GM19043 (cell line): ENCODE measurements at regions not wholly inside any gene's neighbourhood (a gene's known extent, or its start where the extent isn't known, plus 50 kb on each side); places are given as distances from the start of the nearest gene placed in this dataset.

Source experiments
- ATAC-seq: cut with Tn5 transposase; IDR thresholded peaks from one replicate; pipeline ENCODE4 v1.9.1; 2021; ENCODE audit warnings: low read depth; ENCODE audit not compliant: unreplicated experiment

- no peak for ATAC-seq
Measured at GRCh38 chr2:63775191-63775590, 66.5 kb upstream of the UGP2 start.

DNA sequence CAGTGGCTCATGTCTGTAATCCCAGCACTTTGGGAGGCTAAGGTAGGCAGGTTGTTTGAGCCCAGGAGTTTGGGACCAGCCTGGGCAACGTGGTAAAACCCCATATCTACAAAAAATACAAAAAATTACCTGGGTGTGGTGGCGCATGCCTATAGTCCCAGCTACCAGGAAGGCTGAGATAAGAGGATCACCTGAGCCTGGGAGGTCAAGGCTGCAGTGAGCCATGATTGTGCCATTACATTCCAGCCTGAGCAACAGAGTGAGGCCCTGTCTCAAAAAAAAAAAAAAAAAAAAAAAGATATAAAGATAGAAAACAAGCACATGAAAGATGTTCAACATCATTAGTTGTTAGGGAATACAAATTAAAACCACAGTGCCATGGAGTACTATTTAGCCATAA lies 65.3 kb upstream of the UGP2 start:
- no peak for ATAC-seq

- no peak for ATAC-seq
Measured at GRCh38 chr2:63777816-63778215, 63.9 kb upstream of the UGP2 start.

GRCh38 chr2:63778391-63778790 lies 63.3 kb upstream of the UGP2 start:
- no peak for ATAC-seq

DNA sequence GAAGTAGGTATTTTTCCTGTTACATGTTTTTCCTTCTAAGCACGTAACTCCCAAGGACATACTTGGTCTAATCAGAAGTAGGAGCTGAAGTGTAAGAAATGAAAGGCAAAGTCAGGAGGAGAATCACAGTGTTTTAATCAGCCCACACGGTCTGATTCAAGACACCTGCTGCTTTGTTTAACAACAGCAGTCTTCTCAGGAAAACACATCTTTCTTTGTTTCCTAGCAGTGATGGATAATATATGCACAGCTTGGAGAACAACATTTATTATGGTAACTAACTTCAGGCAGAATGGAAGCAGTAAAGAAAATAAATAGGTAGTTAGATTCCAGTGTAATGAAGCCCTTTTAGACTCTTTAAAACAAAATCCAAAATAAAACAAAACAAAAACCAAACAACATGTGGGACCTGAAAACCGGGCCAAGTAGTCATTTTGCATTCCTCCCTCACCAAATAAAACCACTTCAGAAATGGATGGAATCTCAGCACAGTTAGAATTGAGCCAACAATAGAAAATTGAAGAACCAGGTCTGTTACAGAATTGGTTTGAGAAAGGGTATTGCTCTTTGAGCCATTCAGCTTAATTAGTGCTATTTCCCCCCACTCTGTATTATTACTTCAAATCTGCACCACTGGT lies 61.1 kb upstream of the UGP2 start:
- no peak for ATAC-seq

DNA sequence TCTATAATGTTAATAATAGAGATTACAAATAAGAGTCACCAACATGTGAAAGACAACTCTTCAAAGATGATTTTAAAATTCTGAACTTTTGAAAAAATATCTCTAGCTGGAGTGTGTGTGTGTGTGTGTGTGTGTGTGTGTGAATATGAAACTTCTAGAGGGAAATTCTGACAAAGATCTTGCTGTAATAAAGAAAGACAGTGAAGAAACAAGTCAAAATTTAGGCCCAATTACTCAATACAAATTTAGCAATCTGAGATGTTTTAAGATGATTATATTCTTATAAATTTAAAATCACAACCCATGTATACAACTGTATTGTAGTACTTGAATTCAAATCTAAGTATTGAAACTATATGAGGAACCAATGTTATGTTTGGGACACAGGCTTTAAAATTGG lies 57.2 kb upstream of the UGP2 start:
- no peak for ATAC-seq

GRCh38 chr2:63785096-63785495 lies 56.6 kb upstream of the UGP2 start:
- ATAC-seq: no peak

GRCh38 chr2:63786471-63786870 lies 55.2 kb upstream of the UGP2 start:
- ATAC-seq: no peak

DNA sequence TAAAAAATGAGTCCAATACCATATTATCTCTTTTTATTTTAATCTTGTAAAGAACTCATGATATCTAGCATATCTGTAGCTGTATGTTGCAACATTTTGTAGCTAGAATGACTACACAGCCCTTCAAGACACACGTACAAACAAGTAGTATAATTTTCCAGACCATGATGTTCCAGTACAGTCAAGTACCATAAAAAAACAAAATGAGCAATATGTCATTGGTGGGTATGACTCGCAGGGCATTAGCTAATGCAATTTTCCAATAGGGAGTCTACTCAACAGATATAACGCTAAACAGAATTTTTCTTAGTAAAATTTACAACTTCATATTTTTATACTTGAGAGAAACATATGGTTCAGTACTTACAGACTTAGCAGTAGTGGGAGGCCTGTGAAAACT lies 53.6 kb upstream of the UGP2 start:
- ATAC-seq: no peak

GRCh38 chr2:63789338-63790020 lies 52.2 kb upstream of the UGP2 start:
- no peak for ATAC-seq

- ATAC-seq: no peak
Measured at GRCh38 chr2:63790491-63790890, 51.2 kb upstream of the UGP2 start.

DNA sequence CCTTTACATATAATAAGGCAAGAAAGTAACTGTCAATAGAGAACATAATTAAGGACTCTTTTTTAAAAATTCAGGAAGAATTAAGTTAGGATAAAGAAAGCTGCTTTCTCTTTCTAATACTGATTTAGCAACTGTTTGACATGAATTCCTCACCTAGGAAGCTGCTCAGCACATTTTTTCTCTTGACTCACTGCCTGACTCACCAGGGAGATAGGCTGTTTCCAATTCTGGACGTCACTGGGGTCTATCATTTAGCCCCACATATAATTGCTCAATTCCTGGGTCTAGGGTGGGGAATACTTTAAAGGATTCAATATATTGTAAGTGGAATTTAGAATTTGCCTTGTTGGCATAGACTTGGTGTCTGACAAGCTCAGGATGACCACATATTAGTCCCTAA lies 50.8 kb upstream of the UGP2 start:
- no peak for ATAC-seq

GRCh38 chr2:63791387-63791786 lies 50.3 kb upstream of the UGP2 start:
- ATAC-seq: no peak
